Renal pelvis (tissue), 1 donor: ENCODE measurements at regions not wholly inside any gene's neighbourhood (a gene's known extent, or its start where the extent isn't known, plus 50 kb on each side); places are given as distances from the start of the nearest gene placed in this dataset.
A peak's percentile ranks its signal among the peaks of the same experiment; 100 is the strongest.
"Not testable (repeated sequence)": the region's sequence is repeated elsewhere in the genome, so short reads cannot be mapped to it uniquely, and the experiment has no call there.

ENCODE experiments used
- DNase-seq: peaks from one replicate; pipeline ENCODE4 v3.0.0-alpha.2; 2013

- DNase-seq, result no peak
These were observed 79.9 kb upstream of the AADAT start for GRCh38 chr4:170169699-170170098.

GRCh38 chr4:170167678-170168077, 77.9 kb upstream of the AADAT start:
- no peak for DNase-seq

- not testable (repeated sequence) for DNase-seq
These were observed 76.4 kb upstream of the AADAT start for GRCh38 chr4:170166193-170166592.

GRCh38 chr4:170162416-170162815, 72.7 kb upstream of the AADAT start:
- peak; percentile 57 for DNase-seq

- no peak for DNase-seq
These were observed 67.9 kb upstream of the AADAT start for GRCh38 chr4:170157670-170158069.

- no peak for DNase-seq
These were observed 55.4 kb upstream of the AADAT start for GRCh38 chr4:170145120-170145519.

GRCh38 chr4:170139764-170140163, 50.0 kb upstream of the AADAT start:
- no peak for DNase-seq
